ENCODE measurements at regions not wholly inside any gene's neighbourhood (a gene's known extent, or its start where the extent isn't known, plus 50 kb on each side); places are given as distances from the start of the nearest gene placed in this dataset.
"Not testable (repeated sequence)": the region's sequence is repeated elsewhere in the genome, so short reads cannot be mapped to it uniquely, and the experiment has no call there.

DNA sequence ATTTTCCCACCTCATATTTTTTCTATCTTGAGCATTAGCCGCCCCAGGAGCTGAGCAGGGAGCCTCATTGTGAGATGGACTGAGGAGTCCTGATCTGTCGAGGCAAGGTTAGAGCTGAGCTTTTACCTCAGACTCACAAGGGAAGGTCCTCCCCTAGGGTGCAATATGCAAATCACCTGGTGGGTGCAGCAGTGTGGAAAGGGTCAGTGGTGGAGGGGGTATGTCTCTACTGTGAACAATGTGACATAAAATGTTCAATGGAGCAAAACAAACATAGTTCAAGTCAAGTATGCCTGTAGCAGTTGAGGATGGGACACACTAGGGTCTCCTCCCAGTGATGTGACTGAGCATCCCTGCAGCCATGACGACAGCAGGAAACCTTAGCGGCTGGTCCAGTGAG is 219.2 kb downstream of the ANKRD36 start:
- intact Hi-C loops (cut with micrococcal nuclease); POLR2A ChIA-PET; H3K4me2 ChIP-seq (ENCODE audit: insufficient read depth, low read length); H3K9me3 ChIP-seq (replicated peaks; ENCODE audit: control insufficient read depth, insufficient read depth, low read length); H3K36me3 ChIP-seq (ENCODE audit: control insufficient read depth in 2 of 2, extremely low read depth in 1 of 2, insufficient read depth in 2 of 2, low read length in 2 of 2); DNase-seq (ENCODE audit: low read depth, low spot score); H2AFZ ChIP-seq (ENCODE audit: low read depth, low read length); H3K27ac ChIP-seq (ENCODE audit: insufficient read depth, low read depth, low read length); H3K27me3 ChIP-seq (ENCODE audit: control insufficient read depth in 2 of 2, insufficient read depth in 2 of 2, low read length in 2 of 2); H3K4me3 ChIP-seq (replicated peaks in 1 of 3; ENCODE audit: insufficient read depth in 1 of 3, low read depth in 1 of 3, low read length in 3 of 3); H3K79me2 ChIP-seq (ENCODE audit: control insufficient read depth, insufficient read depth, low read length); H3K9me1 ChIP-seq (replicated peaks; ENCODE audit: control insufficient read depth, extremely low read depth, insufficient read depth, low read length); H4K20me1 ChIP-seq (replicated peaks; ENCODE audit: control insufficient read depth, extremely low read depth, insufficient read depth, low read length); dilution Hi-C loops (cut with MboI; ENCODE audit: extremely low pct_ligation_motif_present, low sequenced_read_pairs); H3K9ac ChIP-seq (replicated peaks; ENCODE audit: extremely low read depth, insufficient read depth, low read length); CTCF ChIA-PET; H3K4me1 ChIP-seq (ENCODE audit: control insufficient read depth, extremely low read depth, insufficient read depth, low read length); FAIRE-seq; BruUV-seq (replicated peaks): not testable (repeated sequence)

DNA sequence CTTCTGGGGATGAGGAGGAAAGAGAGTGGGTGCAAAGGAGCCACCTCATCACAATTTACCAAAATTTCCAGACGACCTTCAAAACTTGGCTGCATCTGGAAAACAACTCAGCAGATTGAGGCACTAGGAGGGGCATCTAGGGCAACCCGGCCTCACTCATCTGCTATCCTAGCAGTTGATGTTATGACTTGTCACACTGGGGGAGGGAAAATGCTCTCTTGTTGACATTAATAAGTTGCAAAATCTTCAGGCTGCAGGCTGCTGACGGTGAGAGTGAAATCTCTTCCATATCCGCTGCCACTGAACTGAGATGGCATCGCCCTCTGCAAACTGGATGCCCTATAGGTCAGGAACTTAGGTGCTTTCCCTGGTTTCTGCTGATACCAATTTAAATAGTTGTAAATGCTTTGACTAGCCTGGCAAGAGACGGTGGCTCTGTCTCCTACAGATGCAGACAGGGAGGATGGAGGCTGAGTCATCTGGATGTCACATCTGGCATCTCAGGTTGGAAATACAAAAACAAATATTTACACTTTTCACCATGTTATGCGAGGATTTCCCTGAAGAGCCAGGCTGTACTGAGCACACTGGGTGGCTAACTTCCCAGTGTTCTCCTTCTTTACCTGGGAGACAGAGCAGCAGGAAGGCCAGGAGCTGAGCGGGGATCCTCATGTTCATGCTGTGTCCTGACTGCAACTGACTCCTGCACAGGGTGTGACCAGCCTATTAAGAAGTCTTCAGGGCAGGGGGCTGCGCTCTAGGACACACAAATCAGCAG is 209.2 kb downstream of the ANKRD36 start:
- H3K9me1 ChIP-seq (replicated peaks; ENCODE audit: control insufficient read depth, extremely low read depth, insufficient read depth, low read length); H3K4me2 ChIP-seq (ENCODE audit: insufficient read depth, low read length); H3K9me3 ChIP-seq (replicated peaks; ENCODE audit: control insufficient read depth, insufficient read depth, low read length); H2AFZ ChIP-seq (ENCODE audit: low read depth, low read length); FAIRE-seq; H3K36me3 ChIP-seq (ENCODE audit: control insufficient read depth in 2 of 2, extremely low read depth in 1 of 2, insufficient read depth in 2 of 2, low read length in 2 of 2); DNase-seq (ENCODE audit: low read depth, low spot score); dilution Hi-C loops (cut with MboI; ENCODE audit: extremely low pct_ligation_motif_present, low sequenced_read_pairs); H3K79me2 ChIP-seq (ENCODE audit: control insufficient read depth, insufficient read depth, low read length); BruUV-seq (replicated peaks); H3K9ac ChIP-seq (replicated peaks; ENCODE audit: extremely low read depth, insufficient read depth, low read length); POLR2A ChIA-PET; H3K4me3 ChIP-seq (replicated peaks in 1 of 3; ENCODE audit: insufficient read depth in 1 of 3, low read depth in 1 of 3, low read length in 3 of 3); CTCF ChIA-PET; H3K27ac ChIP-seq (ENCODE audit: insufficient read depth, low read depth, low read length); intact Hi-C loops (cut with micrococcal nuclease); H3K27me3 ChIP-seq (ENCODE audit: control insufficient read depth in 2 of 2, insufficient read depth in 2 of 2, low read length in 2 of 2); H3K4me1 ChIP-seq (ENCODE audit: control insufficient read depth, extremely low read depth, insufficient read depth, low read length); H4K20me1 ChIP-seq (replicated peaks; ENCODE audit: control insufficient read depth, extremely low read depth, insufficient read depth, low read length): not testable (repeated sequence)

DNA sequence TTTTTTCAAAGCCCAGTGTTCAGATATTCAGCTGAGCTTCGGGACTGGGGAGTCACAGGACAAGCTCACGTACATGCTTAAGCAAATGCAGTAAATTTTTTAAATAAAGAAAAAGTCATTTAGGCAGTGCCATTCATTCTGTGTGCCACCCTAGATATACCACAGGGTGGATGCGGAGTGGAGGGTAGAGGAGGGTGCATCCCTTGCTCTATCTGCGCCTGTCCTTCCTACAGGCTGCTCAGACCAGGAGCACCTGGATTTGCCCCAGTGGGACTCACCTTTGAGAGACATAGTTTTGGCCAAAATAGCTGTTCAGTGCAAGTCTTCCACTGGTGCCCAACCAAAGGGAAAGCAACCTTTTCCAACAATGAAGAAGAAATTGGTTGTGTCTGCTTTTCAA is 202.4 kb downstream of the ANKRD36 start:
- CTCF ChIA-PET; H4K20me1 ChIP-seq (replicated peaks; ENCODE audit: control insufficient read depth, extremely low read depth, insufficient read depth, low read length); DNase-seq (ENCODE audit: low read depth, low spot score); H3K9me1 ChIP-seq (replicated peaks; ENCODE audit: control insufficient read depth, extremely low read depth, insufficient read depth, low read length); FAIRE-seq; intact Hi-C loops (cut with micrococcal nuclease); H3K36me3 ChIP-seq (ENCODE audit: control insufficient read depth in 2 of 2, extremely low read depth in 1 of 2, insufficient read depth in 2 of 2, low read length in 2 of 2); BruUV-seq (replicated peaks); H3K9me3 ChIP-seq (replicated peaks; ENCODE audit: control insufficient read depth, insufficient read depth, low read length); H3K27ac ChIP-seq (ENCODE audit: insufficient read depth, low read depth, low read length); H3K4me1 ChIP-seq (ENCODE audit: control insufficient read depth, extremely low read depth, insufficient read depth, low read length); H3K79me2 ChIP-seq (ENCODE audit: control insufficient read depth, insufficient read depth, low read length); H3K27me3 ChIP-seq (ENCODE audit: control insufficient read depth in 2 of 2, insufficient read depth in 2 of 2, low read length in 2 of 2); dilution Hi-C loops (cut with MboI; ENCODE audit: extremely low pct_ligation_motif_present, low sequenced_read_pairs); POLR2A ChIA-PET; H3K4me2 ChIP-seq (ENCODE audit: insufficient read depth, low read length); H2AFZ ChIP-seq (ENCODE audit: low read depth, low read length); H3K4me3 ChIP-seq (replicated peaks in 1 of 3; ENCODE audit: insufficient read depth in 1 of 3, low read depth in 1 of 3, low read length in 3 of 3); H3K9ac ChIP-seq (replicated peaks; ENCODE audit: extremely low read depth, insufficient read depth, low read length): not testable (repeated sequence)

DNA sequence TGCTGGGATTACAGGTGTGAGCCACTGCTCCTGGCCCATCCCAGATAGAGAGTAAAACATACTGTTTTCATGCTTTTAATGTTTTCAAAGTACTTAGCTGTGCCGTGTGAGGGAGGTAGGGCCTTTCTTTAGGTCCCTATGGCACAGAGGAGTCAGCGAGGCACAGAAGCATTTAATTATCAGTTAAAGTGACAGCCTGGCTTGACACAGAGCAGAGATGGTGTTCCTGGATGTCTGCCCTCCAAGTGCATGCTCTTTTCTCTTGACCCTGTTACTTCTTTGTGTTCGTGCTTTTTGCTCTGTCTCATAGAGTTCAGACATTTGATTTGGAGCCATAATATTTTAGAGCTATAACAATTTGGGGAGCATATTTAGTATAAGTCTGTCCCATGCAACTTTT is 199.5 kb downstream of the ANKRD36 start:
- CTCF ChIA-PET; intact Hi-C loops (cut with micrococcal nuclease); H3K4me2 ChIP-seq (ENCODE audit: insufficient read depth, low read length): not testable (repeated sequence)

More for the DNA sequence above, 199.5 kb downstream of the ANKRD36 start:
- H2AFZ ChIP-seq (ENCODE audit: low read depth, low read length); POLR2A ChIA-PET; H3K9me1 ChIP-seq (replicated peaks; ENCODE audit: control insufficient read depth, extremely low read depth, insufficient read depth, low read length); H3K36me3 ChIP-seq (ENCODE audit: control insufficient read depth in 2 of 2, extremely low read depth in 1 of 2, insufficient read depth in 2 of 2, low read length in 2 of 2); dilution Hi-C loops (cut with MboI; ENCODE audit: extremely low pct_ligation_motif_present, low sequenced_read_pairs); H3K4me1 ChIP-seq (ENCODE audit: control insufficient read depth, extremely low read depth, insufficient read depth, low read length); H3K27me3 ChIP-seq (ENCODE audit: control insufficient read depth in 2 of 2, insufficient read depth in 2 of 2, low read length in 2 of 2); H3K9ac ChIP-seq (replicated peaks; ENCODE audit: extremely low read depth, insufficient read depth, low read length); DNase-seq (ENCODE audit: low read depth, low spot score); H4K20me1 ChIP-seq (replicated peaks; ENCODE audit: control insufficient read depth, extremely low read depth, insufficient read depth, low read length); BruUV-seq (replicated peaks); H3K9me3 ChIP-seq (replicated peaks; ENCODE audit: control insufficient read depth, insufficient read depth, low read length); H3K4me3 ChIP-seq (replicated peaks in 1 of 3; ENCODE audit: insufficient read depth in 1 of 3, low read depth in 1 of 3, low read length in 3 of 3); H3K79me2 ChIP-seq (ENCODE audit: control insufficient read depth, insufficient read depth, low read length); H3K27ac ChIP-seq (ENCODE audit: insufficient read depth, low read depth, low read length); FAIRE-seq: not testable (repeated sequence)

All from endothelial cell of umbilical vein (primary cell).